HCT116 (cell line): ENCODE measurements at regions not wholly inside any gene's neighbourhood (a gene's known extent, or its start where the extent isn't known, plus 50 kb on each side); places are given as distances from the start of the nearest gene placed in this dataset.

ENCODE experiments used
- ATAC-seq: fragments of 200-7000 bp; cut with Tn5 transposase; 2 replicates; pipeline ENCODE4 v1.9.1; 2020; ENCODE audit warnings: mild to moderate bottlenecking, moderate library complexity
- BruUV-seq: library from RNA; stranded (reverse); fragments of 400-500 nt; replicated peaks from 2 replicates; lab custom pipeline; 2021; lab: Mats Ljungman, UMichigan
- CTCF ChIA-PET: fragments of 300-600 bp; sonication (Branson Sonifier 250); formaldehyde crosslinking; loops from one replicate; lab custom pipeline; 2021; ENCODE audit warnings: antibody characterized with exemption; lab: Charles Lee
- POLR2A ChIA-PET: fragments of 300-600, 350-600 bp; sonication (Branson Sonifier 250); formaldehyde crosslinking; loops from one replicate; lab custom pipeline; 2021; ENCODE audit warnings: antibody characterized with exemption; lab: Charles Lee
- RAD21 ChIA-PET, 2 experiments: fragments of 300-600 bp; sonication (Branson Sonifier 250); formaldehyde crosslinking; loops; one replicate each; lab custom pipeline; 2023; ENCODE audit warnings: low total read pairs in 2 of 2; ENCODE audit not compliant: uncharacterized antibody in 2 of 2, unreplicated experiment in 2 of 2, low non-redundant PET in 1 of 2; lab: Charles Lee
- DNase-seq: peaks from one replicate; pipeline ENCODE4 v3.0.0-alpha.2; 2010; ENCODE audit warnings: low read depth, low spot score
- H2AFZ ChIP-seq: fragments of 200-600 bp; shearing (Covaris generic), sonication (generic); 2 replicates; pipeline ENCODE4 v1.6.1; 2017; ENCODE audit warnings: low read depth, mixed run types, mixed read lengths, antibody characterized with exemption, low read length; ENCODE audit not compliant: poor library complexity, severe bottlenecking
- H3K27ac ChIP-seq: 2 replicates; pipeline ENCODE4 v1.5.1; 2012; ENCODE audit warnings: low read depth, low read length
- H3K27me3 ChIP-seq: fragments of 200-600 bp; sonication (generic); 2 replicates; pipeline ENCODE4 v1.6.1; 2016; ENCODE audit warnings: mixed run types, low read length, mixed read lengths; ENCODE audit not compliant: insufficient read depth
- H3K36me3 ChIP-seq, 2 experiments: fragments of 200-500 bp in 1 of 2; fragments of 200-600 bp in 1 of 2; sonication (Bioruptor generic) in 1 of 2; sonication (generic) in 1 of 2; 2 replicates each; pipeline versions ENCODE4 v1.5.1 to v1.6.1; 2014 to 2016; ENCODE audit warnings: low read length in 2 of 2, inconsistent platforms in 1 of 2, mixed read lengths in 1 of 2, mixed run types in 1 of 2; ENCODE audit not compliant: insufficient read depth in 2 of 2, control insufficient read depth in 1 of 2
- H3K4me1 ChIP-seq, 2 experiments: fragments of 200-600 bp in 1 of 2; sonication (generic) in 1 of 2; 2 replicates each; pipeline versions ENCODE4 v1.5.1 to v1.6.1; 2012 to 2017; ENCODE audit warnings: low read length in 2 of 2, inconsistent platforms in 1 of 2, mild to moderate bottlenecking in 1 of 2, mixed read lengths in 1 of 2, mixed run types in 1 of 2, moderate library complexity in 1 of 2; ENCODE audit not compliant: insufficient read depth in 2 of 2, control insufficient read depth in 1 of 2
- H3K4me2 ChIP-seq: fragments of 200-600 bp; sonication (generic); 2 replicates; pipeline ENCODE4 v1.6.1; 2017; ENCODE audit warnings: mixed run types, low read length, mixed read lengths
- H3K4me3 ChIP-seq, 2 experiments: fragments of 200-600 bp in 1 of 2; sonication (generic) in 1 of 2; replicated peaks in 1 of 2; 2 replicates each; pipeline ENCODE4 v1.5.1; 2011 to 2016; ENCODE audit warnings: low read length in 2 of 2, control low read depth in 1 of 2, low read depth in 1 of 2, mild to moderate bottlenecking in 1 of 2, mixed read lengths in 1 of 2, mixed run types in 1 of 2
- H3K79me2 ChIP-seq: fragments of 200-600 bp; sonication (generic); 2 replicates; pipeline ENCODE4 v1.6.1; 2017; ENCODE audit warnings: mild to moderate bottlenecking, mixed run types, low read length, moderate library complexity, mixed read lengths; ENCODE audit not compliant: insufficient read depth
- H3K9ac ChIP-seq: fragments of 200-600 bp; sonication (generic); 2 replicates; pipeline ENCODE4 v1.6.1; 2016; ENCODE audit warnings: low read length, mixed read lengths
- H3K9me2 ChIP-seq: fragments of 200-600 bp; sonication (generic), shearing (Covaris generic); 2 replicates; pipeline ENCODE4 v1.6.1; 2017; ENCODE audit warnings: mixed run types, mild to moderate bottlenecking, moderate library complexity; ENCODE audit not compliant: insufficient read depth
- H3K9me3 ChIP-seq, 2 experiments: fragments of 200-500 bp in 1 of 2; fragments of 200-600 bp in 1 of 2; sonication (Bioruptor generic) in 1 of 2; sonication (generic) in 1 of 2; 2 replicates each; pipeline ENCODE4 v1.6.1; 2014 to 2017; ENCODE audit warnings: low read length in 2 of 2, mixed read lengths in 2 of 2, inconsistent platforms in 1 of 2, low read depth in 1 of 2, mild to moderate bottlenecking in 1 of 2, mixed run types in 1 of 2, moderate library complexity in 1 of 2; ENCODE audit not compliant: control insufficient read depth in 1 of 2, insufficient read depth in 1 of 2
- H4K20me1 ChIP-seq: fragments of 200-600 bp; sonication (generic), shearing (Covaris generic); 2 replicates; pipeline ENCODE4 v1.6.1; 2017; ENCODE audit warnings: mixed run types, mild to moderate bottlenecking, moderate library complexity; ENCODE audit not compliant: insufficient read depth
- ATF3 ChIP-seq: IDR thresholded peaks from 2 replicates; pipeline ENCODE4 v1.6.1; 2012
- CEBPB ChIP-seq: IDR thresholded peaks from 2 replicates; pipeline ENCODE4 v1.6.1; 2012; ENCODE audit warnings: low read depth
- ELF1 ChIP-seq: IDR thresholded peaks from 2 replicates; pipeline ENCODE4 v1.6.1; 2012; ENCODE audit warnings: low read depth, borderline replicate concordance
- EZH2 ChIP-seq: fragments of 200-600 bp; sonication (generic); IDR thresholded peaks from 2 replicates; pipeline ENCODE4 v1.6.1; 2017; ENCODE audit warnings: antibody characterized with exemption, mixed run types
- FOSL1 ChIP-seq: IDR thresholded peaks from 2 replicates; pipeline ENCODE4 v1.6.1; 2012; ENCODE audit warnings: low read depth
- JUND ChIP-seq: IDR thresholded peaks from 2 replicates; pipeline ENCODE4 v1.6.1; 2012
- MAX ChIP-seq: IDR thresholded peaks from 2 replicates; pipeline ENCODE4 v1.6.1; 2012
- POLR2AphosphoS5 ChIP-seq: IDR thresholded peaks from 2 replicates; pipeline ENCODE4 v1.6.1; 2011; ENCODE audit warnings: mild to moderate bottlenecking, low read depth, low read length, moderate library complexity
- RAD21 ChIP-seq: IDR thresholded peaks from 2 replicates; pipeline ENCODE4 v1.6.1; 2012; ENCODE audit warnings: low read depth, mild to moderate bottlenecking
- REST ChIP-seq: IDR thresholded peaks from 2 replicates; pipeline ENCODE4 v1.6.1; 2012; ENCODE audit warnings: low read depth
- SIN3A ChIP-seq: IDR thresholded peaks from 2 replicates; pipeline ENCODE4 v1.6.1; 2012; ENCODE audit warnings: low read depth
- YY1 ChIP-seq: IDR thresholded peaks from 2 replicates; pipeline ENCODE4 v1.6.1; 2011; ENCODE audit warnings: low read length, low read depth, moderate library complexity, mild to moderate bottlenecking; ENCODE audit not compliant: insufficient replicate concordance; ENCODE audit errors: extremely low read depth
- ZBTB33 ChIP-seq: IDR thresholded peaks from 2 replicates; pipeline ENCODE4 v1.6.1; 2011; ENCODE audit warnings: mild to moderate bottlenecking, low read length, moderate library complexity; ENCODE audit not compliant: insufficient replicate concordance; ENCODE audit errors: extremely low read depth
- ZFX ChIP-seq: fragments of 450-650 bp; IDR thresholded peaks from 2 replicates; pipeline ENCODE4 v1.6.1; 2017
- ZNF274 ChIP-seq: fragments of 200-500 bp; sonication (Bioruptor generic); IDR thresholded peaks from 2 replicates; pipeline ENCODE4 v1.6.1; 2014; ENCODE audit warnings: mild to moderate bottlenecking, low read depth, low read length, inconsistent platforms
- intact Hi-C: fragments of 100-400 bp; cut with micrococcal nuclease; formaldehyde crosslinking; loops from 2 replicates; pipeline ENCODE4 v1.10.0; 2022

GRCh38 chr12:45582536-45582935 is 147.0 kb upstream of the ARID2 start:
- Histone ChIP-seq H3K9me3 (no peaks in the 10 kb centered on the region), H3K4me3 (no peak overlapping the region), H3K9ac (no peak overlapping the region), H3K79me2 (no peaks in the 10 kb centered on the region), H4K20me1 (no peaks in the 10 kb centered on the region), H3K36me3 (no peaks in the 10 kb centered on the region), H2AFZ (no peak overlapping the region), H3K4me1 (no peaks in the 10 kb centered on the region), H3K27ac (no peak overlapping the region), H3K9me2 (no peaks in the 10 kb centered on the region), H3K4me2 (no peak overlapping the region), H3K27me3 (no peaks in the 10 kb centered on the region)
- ATAC-seq (no peak), DNase-seq (no peak)
- POLR2A ChIA-PET: no interaction called here
- RAD21 ChIA-PET: no interaction called here
- BruUV-seq: no TSS peak
- TF ChIP-seq RAD21 (no peak), SIN3A (no peak), YY1 (no peak), FOSL1 (no peak), ZNF274 (no peak), CEBPB (no peak), REST (no peak), ZBTB33 (no peak), ATF3 (no peak), ZFX (no peak), JUND (no peak), ELF1 (no peak), MAX (no peak), EZH2 (no peak), POLR2AphosphoS5 (no peak)
- CTCF ChIA-PET: no interaction called here
- intact Hi-C loops: no loop called here
